Mesenteric fat pad (tissue), 1 donor: ENCODE measurements at regions not wholly inside any gene's neighbourhood (a gene's known extent, or its start where the extent isn't known, plus 50 kb on each side); places are given as distances from the start of the nearest gene placed in this dataset.
"Not testable (repeated sequence)": the region's sequence is repeated elsewhere in the genome, so short reads cannot be mapped to it uniquely, and the experiment has no call there.

Source experiments
- DNase-seq: peaks from one replicate; pipeline ENCODE4 v3.0.0-alpha.2; 2020; ENCODE audit warnings: low spot score
- donor health status: DM: yes; HTN: yes; CAD: no.

GRCh38 chr10:9244864-9245263 lies 1190.4 kb downstream of the GATA3 start:
- no peak for DNase-seq

- no peak for DNase-seq
Observed at GRCh38 chr10:9253121-9253520, 1198.6 kb downstream of the GATA3 start.

GRCh38 chr10:9254353-9254752 lies 1199.9 kb downstream of the GATA3 start:
- DNase-seq: no peak

GRCh38 chr10:9260690-9261089 lies 1206.2 kb downstream of the GATA3 start:
- DNase-seq: no peak

GRCh38 chr10:9262770-9263169 lies 1208.3 kb downstream of the GATA3 start:
- DNase-seq: no peak

- no peak for DNase-seq
Observed at GRCh38 chr10:9268176-9268575, 1213.7 kb downstream of the GATA3 start.

- not testable (repeated sequence) for DNase-seq
Observed at GRCh38 chr10:9273126-9273833, 1218.8 kb downstream of the GATA3 start.

- DNase-seq: no peak
Observed at GRCh38 chr10:9274206-9274755, 1219.8 kb downstream of the GATA3 start.

GRCh38 chr10:9275861-9276260 lies 1221.4 kb downstream of the GATA3 start:
- no peak for DNase-seq

- no peak for DNase-seq
Observed at GRCh38 chr10:9285690-9286089, 1231.2 kb downstream of the GATA3 start.

- DNase-seq: no peak
Observed at GRCh38 chr10:9289811-9290210, 1235.3 kb downstream of the GATA3 start.

- DNase-seq: no peak
Observed at GRCh38 chr10:9291081-9291480, 1236.6 kb downstream of the GATA3 start.

GRCh38 chr10:9294132-9294663 lies 1239.7 kb downstream of the GATA3 start:
- no peak for DNase-seq

- no peak for DNase-seq
Observed at GRCh38 chr10:9294865-9295264, 1240.4 kb downstream of the GATA3 start.

GRCh38 chr10:9296190-9296589 lies 1241.7 kb downstream of the GATA3 start:
- DNase-seq: no peak

- no peak for DNase-seq
Observed at GRCh38 chr10:9297580-9297979, 1243.1 kb downstream of the GATA3 start.

- no peak for DNase-seq
Observed at GRCh38 chr10:9299966-9300365, 1245.5 kb downstream of the GATA3 start.

- DNase-seq: no peak
Observed at GRCh38 chr10:9301148-9301547, 1246.7 kb downstream of the GATA3 start.

GRCh38 chr10:9301554-9301953 lies 1247.1 kb downstream of the GATA3 start:
- DNase-seq: no peak

GRCh38 chr10:9302140-9302746 lies 1247.8 kb downstream of the GATA3 start:
- no peak for DNase-seq

GRCh38 chr10:9305018-9305655 lies 1250.6 kb downstream of the GATA3 start:
- DNase-seq: no peak
